Endothelial cell of umbilical vein (primary cell): ENCODE measurements at regions not wholly inside any gene's neighbourhood (a gene's known extent, or its start where the extent isn't known, plus 50 kb on each side); places are given as distances from the start of the nearest gene placed in this dataset.
"Not testable (repeated sequence)": the region's sequence is repeated elsewhere in the genome, so short reads cannot be mapped to it uniquely, and the experiment has no call there.

Experiments
- BruUV-seq: library from RNA; stranded (reverse); fragments of 400-500 nt; replicated peaks from 2 replicates; lab custom pipeline; 2021; lab: Mats Ljungman, UMichigan
- CTCF ChIA-PET: fragments of 300-600, 350-600 bp; sonication (Branson Sonifier 250); formaldehyde crosslinking; loops from one replicate; lab custom pipeline; 2021; ENCODE audit warnings: antibody characterized with exemption, inconsistent platforms; lab: Charles Lee
- POLR2A ChIA-PET: fragments of 300-600, 350-600 bp; sonication (Branson Sonifier 250); formaldehyde crosslinking; loops from one replicate; lab custom pipeline; 2021; ENCODE audit warnings: antibody characterized with exemption, inconsistent platforms; lab: Charles Lee
- DNase-seq: peaks from one replicate; pipeline ENCODE4 v3.0.0-alpha.2; 2011; ENCODE audit warnings: low read depth, low spot score
- FAIRE-seq: peaks from 2 replicates; lab custom pipeline; 2011; peaks lifted over from hg19 to GRCh38; lab: Jason Lieb, UNC
- H2AFZ ChIP-seq: 2 replicates; pipeline ENCODE4 v1.6.0; 2012; ENCODE audit warnings: low read depth, low read length, control low read depth, inconsistent platforms
- H3K27ac ChIP-seq: 2 replicates; pipeline ENCODE4 v1.5.1; 2011; ENCODE audit warnings: low read depth, mild to moderate bottlenecking, control low read depth, low read length, moderate library complexity; ENCODE audit not compliant: insufficient read depth
- H3K27me3 ChIP-seq, 2 experiments: 2 replicates each; pipeline versions ENCODE4 v1.6.0 to v1.6.1; 2011; ENCODE audit warnings: low read length in 2 of 2, mixed read lengths in 1 of 2; ENCODE audit not compliant: control insufficient read depth in 2 of 2, insufficient read depth in 2 of 2
- H3K36me3 ChIP-seq, 2 experiments: 2 replicates in 1 of 2; 3 replicates in 1 of 2; pipeline ENCODE4 v1.5.1; 2011; ENCODE audit warnings: low read length in 2 of 2, mild to moderate bottlenecking in 1 of 2, moderate library complexity in 1 of 2; ENCODE audit not compliant: control insufficient read depth in 2 of 2, insufficient read depth in 2 of 2; ENCODE audit errors: extremely low read depth in 1 of 2
- H3K4me1 ChIP-seq: 3 replicates; pipeline ENCODE4 v1.5.1; 2011; ENCODE audit warnings: mild to moderate bottlenecking, low read length; ENCODE audit not compliant: control insufficient read depth, insufficient read depth; ENCODE audit errors: extremely low read depth
- H3K4me2 ChIP-seq: 2 replicates; pipeline ENCODE4 v1.6.1; 2011; ENCODE audit warnings: low read length, control low read depth, mixed read lengths; ENCODE audit not compliant: insufficient read depth
- H3K4me3 ChIP-seq, 3 experiments: fragments of 200-600 bp in 1 of 3; sonication (generic), shearing (Covaris generic) in 1 of 3; replicated peaks in 1 of 3; 2 replicates each; pipeline ENCODE4 v1.5.1; 2011 to 2016; ENCODE audit warnings: control low read depth in 3 of 3, low read length in 3 of 3, mild to moderate bottlenecking in 2 of 3, inconsistent platforms in 1 of 3, low read depth in 1 of 3, moderate library complexity in 1 of 3; ENCODE audit not compliant: insufficient read depth in 1 of 3
- H3K79me2 ChIP-seq: 2 replicates; pipeline ENCODE4 v1.6.0; 2012; ENCODE audit warnings: low read length, inconsistent platforms; ENCODE audit not compliant: control insufficient read depth, insufficient read depth
- H3K9ac ChIP-seq: replicated peaks from 2 replicates; pipeline ENCODE3; 2011; ENCODE audit warnings: low read length, control low read depth; ENCODE audit not compliant: insufficient read depth; ENCODE audit errors: extremely low read depth
- H3K9me1 ChIP-seq: replicated peaks from 3 replicates; pipeline ENCODE4 v1.6.0; 2011; ENCODE audit warnings: mild to moderate bottlenecking, low read length; ENCODE audit not compliant: control insufficient read depth, insufficient read depth; ENCODE audit errors: extremely low read depth
- H3K9me3 ChIP-seq: replicated peaks from 2 replicates; pipeline ENCODE4 v1.5.1; 2012; ENCODE audit warnings: low read length, inconsistent platforms; ENCODE audit not compliant: control insufficient read depth, insufficient read depth
- H4K20me1 ChIP-seq: replicated peaks from 2 replicates; pipeline ENCODE3; 2011; ENCODE audit warnings: mild to moderate bottlenecking, low read length; ENCODE audit not compliant: control insufficient read depth, insufficient read depth; ENCODE audit errors: extremely low read depth
- EZH2 ChIP-seq: IDR thresholded peaks from 2 replicates; pipeline ENCODE4 v1.6.1; 2012; ENCODE audit warnings: borderline replicate concordance, low read depth, mild to moderate bottlenecking, moderate library complexity, low read length, inconsistent platforms; ENCODE audit not compliant: severe bottlenecking
- GATA2 ChIP-seq: IDR thresholded peaks from 2 replicates; pipeline ENCODE4 v1.7.0; 2011; ENCODE audit warnings: low read depth, mild to moderate bottlenecking, moderate library complexity, mixed read lengths, low read length; ENCODE audit not compliant: insufficient read length, insufficient read depth
- JUN ChIP-seq: IDR thresholded peaks from 2 replicates; pipeline ENCODE4 v1.6.1; 2011; ENCODE audit warnings: borderline replicate concordance, low read depth; ENCODE audit not compliant: insufficient read length, insufficient read depth
- MYC ChIP-seq: IDR thresholded peaks from one replicate; pipeline ENCODE4 v1.6.1; 2011; ENCODE audit warnings: mild to moderate bottlenecking, low read depth, low read length
- POLR2AphosphoS5 ChIP-seq: IDR thresholded peaks from 2 replicates; pipeline ENCODE4 v1.6.1; 2012; ENCODE audit warnings: low read depth, mild to moderate bottlenecking, control low read depth, low read length, moderate library complexity; ENCODE audit not compliant: insufficient read depth
- dilution Hi-C: fragments of 300-500 bp; cut with MboI; formaldehyde crosslinking; loops from one replicate; pipeline ENCODE4 v1.15.0; 2019; ENCODE audit warnings: low sequenced_read_pairs; ENCODE audit not compliant: extremely low pct_ligation_motif_present
- intact Hi-C: fragments of 100-400 bp; cut with micrococcal nuclease; formaldehyde crosslinking; loops from one replicate; pipeline ENCODE4 v1.10.0; 2022
- TF ChIP-seq, protein P1 (sequence below): IDR thresholded peaks from 2 replicates; pipeline ENCODE4 v1.6.1; 2011; ENCODE audit not compliant: insufficient read depth, insufficient read length

DNA sequence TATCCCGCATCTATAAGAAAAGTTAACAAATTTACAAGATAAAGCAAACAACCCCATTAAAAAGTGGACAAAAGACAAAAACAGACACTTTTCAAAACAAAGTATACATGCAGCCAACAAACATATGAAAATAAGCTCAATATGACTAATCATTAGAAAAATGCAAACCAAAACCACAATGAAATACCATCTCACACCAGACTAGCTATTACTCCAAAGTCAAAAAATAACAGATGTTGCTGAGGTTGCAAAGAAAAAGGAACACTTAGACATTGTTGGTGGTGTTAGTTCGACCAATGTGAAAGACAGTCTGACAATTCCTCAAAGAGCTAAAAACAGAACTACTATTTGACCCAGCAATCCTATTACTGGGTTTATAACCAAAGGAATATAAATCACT is 968.6 kb upstream of the USP15 start:
- Histone ChIP-seq H3K27ac (no peak overlapping the region), H3K4me1 (no peaks in the 10 kb centered on the region), H3K36me3 (no peaks in the 10 kb centered on the region), H3K4me3 (no peak overlapping the region), H3K9me3 (peaks cover 4% of the 10 kb centered on the region), H3K27me3 (no peaks in the 10 kb centered on the region), H4K20me1 (no peaks in the 10 kb centered on the region), H2AFZ (no peak overlapping the region), H3K9ac (no peak overlapping the region), H3K9me1 (no peaks in the 10 kb centered on the region), H3K4me2 (no peak overlapping the region), H3K79me2 (no peaks in the 10 kb centered on the region)
- FAIRE-seq (no peak), DNase-seq (no peak)
- BruUV-seq: no TSS peak
- ChIA-PET POLR2A (no interaction called here), CTCF (no interaction called here)
- intact Hi-C loops (no loop called here), dilution Hi-C loops (no loop called here)
- TF ChIP-seq POLR2AphosphoS5: no peak
- no peak for TF ChIP-seq JUN
- TF ChIP-seq EZH2: no peak
- no peak for TF ChIP-seq MYC
- TF ChIP-seq, protein P1, sequence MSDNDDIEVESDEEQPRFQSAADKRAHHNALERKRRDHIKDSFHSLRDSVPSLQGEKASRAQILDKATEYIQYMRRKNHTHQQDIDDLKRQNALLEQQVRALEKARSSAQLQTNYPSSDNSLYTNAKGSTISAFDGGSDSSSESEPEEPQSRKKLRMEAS: no peak
- TF ChIP-seq GATA2: no peak

DNA sequence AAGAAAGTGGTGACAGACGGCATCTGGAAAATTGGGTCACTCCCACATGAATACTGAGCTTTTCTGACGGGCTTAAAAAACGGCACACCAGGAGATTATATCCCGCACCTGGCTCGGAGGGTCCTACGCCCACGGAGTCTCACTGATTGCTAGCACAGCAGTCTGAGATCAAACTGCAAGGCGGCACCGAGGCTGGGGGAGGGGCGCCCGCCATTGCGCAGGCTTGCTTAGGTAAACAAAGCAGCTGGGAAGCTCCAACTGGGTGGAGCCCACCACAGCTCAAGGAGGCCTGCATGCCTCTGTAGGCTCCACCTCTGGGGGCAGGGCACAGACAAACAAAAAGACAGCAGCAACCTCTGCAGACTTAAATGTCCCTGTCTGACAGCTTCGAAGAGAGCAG is 966.2 kb upstream of the USP15 start:
- H3K79me2 ChIP-seq, FAIRE-seq, BruUV-seq, H3K36me3 ChIP-seq, CTCF ChIA-PET, H4K20me1 ChIP-seq, POLR2A ChIA-PET, intact Hi-C loops, H3K9ac ChIP-seq, H3K4me2 ChIP-seq, H2AFZ ChIP-seq, H3K9me1 ChIP-seq, H3K9me3 ChIP-seq, H3K4me3 ChIP-seq, H3K4me1 ChIP-seq, H3K27me3 ChIP-seq, dilution Hi-C loops, H3K27ac ChIP-seq, DNase-seq: not testable (repeated sequence)
